ENCODE measurements at regions not wholly inside any gene's neighbourhood (a gene's known extent, or its start where the extent isn't known, plus 50 kb on each side); places are given as distances from the start of the nearest gene placed in this dataset.

DNA sequence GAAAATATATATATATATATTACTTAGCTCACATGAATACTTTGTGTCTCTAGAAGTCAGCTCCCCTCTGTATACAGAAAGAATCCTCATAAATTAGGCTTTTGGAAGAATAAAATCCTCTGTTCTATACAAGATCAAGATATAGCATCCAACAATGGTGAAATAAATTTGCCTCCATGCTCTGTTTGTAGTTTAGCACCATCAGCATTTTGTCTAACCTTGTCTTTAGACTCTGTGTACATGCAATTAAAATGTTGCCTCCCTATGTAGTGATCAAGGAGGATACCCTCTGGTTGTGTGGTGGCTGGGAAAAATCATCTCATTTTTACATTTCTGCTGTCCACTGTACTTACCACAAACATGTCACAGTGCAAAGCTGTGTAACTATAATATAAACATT is 189.7 kb downstream of the C7orf25 start:
- TF ChIP-seq BHLHE40 (IDR thresholded peaks at IDR 0.05; ENCODE audit: borderline replicate concordance) (no peak), CTBP1 (IDR thresholded peaks at IDR 0.05; ENCODE audit: borderline replicate concordance) (no peak), L3MBTL2 (conservative IDR thresholded peaks at IDR 0.05) (no peak), SP1 (IDR thresholded peaks at IDR 0.05) (no peak), ELF4 (IDR thresholded peaks at IDR 0.05) (no peak), FOXK2 (IDR thresholded peaks at IDR 0.05) (no peak), LEF1 (IDR thresholded peaks at IDR 0.05; ENCODE audit: borderline replicate concordance) (no peak), NFRKB (IDR thresholded peaks at IDR 0.05) (no peak), ARNT (IDR thresholded peaks at IDR 0.05) (no peak), FOXM1 (IDR thresholded peaks at IDR 0.05; ENCODE audit: borderline replicate concordance) (no peak), FOXA1 (IDR thresholded peaks at IDR 0.05) (no peak), SUZ12 (IDR thresholded peaks at IDR 0.05) (no peak)

Measured in HEK293T (cell line).